GM18505 (cell line): ENCODE measurements at regions not wholly inside any gene's neighbourhood (a gene's known extent, or its start where the extent isn't known, plus 50 kb on each side); places are given as distances from the start of the nearest gene placed in this dataset.

Experiments
- ATAC-seq: cut with Tn5 transposase; IDR thresholded peaks from one replicate; pipeline ENCODE4 v1.9.1; 2021; ENCODE audit not compliant: unreplicated experiment
- POLR2A ChIP-seq: IDR thresholded peaks from 4 replicates; pipeline ENCODE4 v1.6.1; 2011; ENCODE audit warnings: borderline replicate concordance; ENCODE audit not compliant: insufficient read depth, insufficient read length; ENCODE audit errors: extremely low read depth

- TF ChIP-seq POLR2A, result no peak
- no peak for ATAC-seq
Measured at GRCh38 chr5:168104811-168105481, 186.5 kb upstream of the WWC1 start.

- no peak for TF ChIP-seq POLR2A
- ATAC-seq, result no peak
Measured at GRCh38 chr5:168106008-168106761, 185.3 kb upstream of the WWC1 start.

GRCh38 chr5:168109441-168109840 lies 182.0 kb upstream of the WWC1 start:
- ATAC-seq, result no peak
- no peak for TF ChIP-seq POLR2A

- no peak for ATAC-seq
- TF ChIP-seq POLR2A, result no peak
Measured at GRCh38 chr5:168110384-168110783, 181.1 kb upstream of the WWC1 start.

- ATAC-seq, result no peak
- no peak for TF ChIP-seq POLR2A
Measured at GRCh38 chr5:168110870-168111832, 180.3 kb upstream of the WWC1 start.

GRCh38 chr5:168114444-168115017 lies 176.9 kb upstream of the WWC1 start:
- TF ChIP-seq POLR2A, result no peak
- peak; percentile 94 for ATAC-seq

- no peak for ATAC-seq
- no peak for TF ChIP-seq POLR2A
Measured at GRCh38 chr5:168117469-168117868, 174.0 kb upstream of the WWC1 start.

- no peak for ATAC-seq
- no peak for TF ChIP-seq POLR2A
Measured at GRCh38 chr5:168118042-168118668, 173.3 kb upstream of the WWC1 start.

GRCh38 chr5:168120401-168121137 lies 170.9 kb upstream of the WWC1 start:
- no peak for TF ChIP-seq POLR2A

GRCh38 chr5:168121138-168121494 lies 170.3 kb upstream of the WWC1 start:
- no peak for TF ChIP-seq POLR2A
- ATAC-seq, result no peak

More at GRCh38 chr5:168120401-168121137, 170.9 kb upstream of the WWC1 start:
- no peak for ATAC-seq

GRCh38 chr5:168123631-168124528 lies 167.6 kb upstream of the WWC1 start:
- no peak for TF ChIP-seq POLR2A
- peak; percentile 97 for ATAC-seq
